Fibroblast of skin of scalp (primary cell): ENCODE measurements at regions not wholly inside any gene's neighbourhood (a gene's known extent, or its start where the extent isn't known, plus 50 kb on each side); places are given as distances from the start of the nearest gene placed in this dataset.
"Not testable (repeated sequence)": the region's sequence is repeated elsewhere in the genome, so short reads cannot be mapped to it uniquely, and the experiment has no call there.

Source experiments
- DNase-seq: peaks from one replicate; pipeline ENCODE4 v3.0.0-alpha.2; 2013

- not testable (repeated sequence) for DNase-seq
Measured at GRCh38 chr1:188655966-188656365, 1821.7 kb downstream of the BRINP3 start.

- no peak for DNase-seq
Measured at GRCh38 chr1:188660572-188660971, 1817.1 kb downstream of the BRINP3 start.

GRCh38 chr1:188665477-188665876, 1812.2 kb downstream of the BRINP3 start:
- no peak for DNase-seq

GRCh38 chr1:188668083-188668482, 1809.6 kb downstream of the BRINP3 start:
- no peak for DNase-seq

- peak; percentile 17 for DNase-seq
Measured at GRCh38 chr1:188669728-188670382, 1807.8 kb downstream of the BRINP3 start.

GRCh38 chr1:188670837-188671236, 1806.8 kb downstream of the BRINP3 start:
- DNase-seq: no peak

GRCh38 chr1:188672153-188672552, 1805.5 kb downstream of the BRINP3 start:
- DNase-seq: no peak

- peak; percentile 22 for DNase-seq
Measured at GRCh38 chr1:188689542-188689941, 1788.1 kb downstream of the BRINP3 start.

- no peak for DNase-seq
Measured at GRCh38 chr1:188700116-188700515, 1777.5 kb downstream of the BRINP3 start.

- no peak for DNase-seq
Measured at GRCh38 chr1:188706742-188707141, 1770.9 kb downstream of the BRINP3 start.

- DNase-seq: no peak
Measured at GRCh38 chr1:188708795-188709535, 1768.7 kb downstream of the BRINP3 start.

- DNase-seq: no peak
Measured at GRCh38 chr1:188715566-188715965, 1762.1 kb downstream of the BRINP3 start.

- no peak for DNase-seq
Measured at GRCh38 chr1:188719735-188720134, 1757.9 kb downstream of the BRINP3 start.

GRCh38 chr1:188723332-188724020, 1754.2 kb downstream of the BRINP3 start:
- no peak for DNase-seq

GRCh38 chr1:188729039-188729438, 1748.6 kb downstream of the BRINP3 start:
- DNase-seq: no peak

- no peak for DNase-seq
Measured at GRCh38 chr1:188735567-188735966, 1742.1 kb downstream of the BRINP3 start.

GRCh38 chr1:188749275-188749674, 1728.4 kb downstream of the BRINP3 start:
- not testable (repeated sequence) for DNase-seq

GRCh38 chr1:188752027-188752426, 1725.6 kb downstream of the BRINP3 start:
- not testable (repeated sequence) for DNase-seq

GRCh38 chr1:188757747-188758146, 1719.9 kb downstream of the BRINP3 start:
- not testable (repeated sequence) for DNase-seq

- DNase-seq: no peak
Measured at GRCh38 chr1:188761226-188761625, 1716.4 kb downstream of the BRINP3 start.

GRCh38 chr1:188762166-188762743, 1715.4 kb downstream of the BRINP3 start:
- DNase-seq: no peak

- DNase-seq: no peak
Measured at GRCh38 chr1:188763541-188763940, 1714.1 kb downstream of the BRINP3 start.

- no peak for DNase-seq
Measured at GRCh38 chr1:188769181-188769580, 1708.5 kb downstream of the BRINP3 start.
